Loucy (cell line): ENCODE measurements at regions not wholly inside any gene's neighbourhood (a gene's known extent, or its start where the extent isn't known, plus 50 kb on each side); places are given as distances from the start of the nearest gene placed in this dataset.

Experiments used
- H2AFZ ChIP-seq: fragments of 200-600 bp; sonication (generic); 2 replicates; pipeline ENCODE4 v1.6.0; 2016; ENCODE audit warnings: antibody characterized with exemption, mild to moderate bottlenecking, low read length, moderate library complexity
- H3F3A ChIP-seq: fragments of 200-600 bp; 2 replicates; pipeline ENCODE4 v1.6.0; 2016; ENCODE audit warnings: antibody characterized with exemption, low read depth, mild to moderate bottlenecking
- H3K27me3 ChIP-seq: fragments of 200-600 bp; sonication (generic); 2 replicates; pipeline ENCODE4 v1.6.1; 2014; ENCODE audit warnings: low read length, mild to moderate bottlenecking; ENCODE audit not compliant: insufficient read depth, poor library complexity, severe bottlenecking
- H3K36me3 ChIP-seq: fragments of 200-600 bp; sonication (generic); 2 replicates; pipeline ENCODE4 v1.6.1; 2016; ENCODE audit warnings: low read length; ENCODE audit not compliant: insufficient read depth
- H3K4me1 ChIP-seq: fragments of 200-600 bp; sonication (generic); 2 replicates; pipeline ENCODE4 v1.5.1; 2014; ENCODE audit warnings: low read length, mild to moderate bottlenecking; ENCODE audit not compliant: insufficient read depth, poor library complexity, severe bottlenecking
- H3K4me2 ChIP-seq: fragments of 200-600 bp; sonication (generic); 2 replicates; pipeline ENCODE4 v1.6.0; 2014; ENCODE audit warnings: antibody characterized with exemption, low read length, low read depth, mild to moderate bottlenecking; ENCODE audit not compliant: poor library complexity, severe bottlenecking
- H3K4me3 ChIP-seq: fragments of 200-600 bp; sonication (generic); 2 replicates; pipeline ENCODE4 v1.5.1; 2014; ENCODE audit warnings: low read length, mild to moderate bottlenecking, mixed read lengths; ENCODE audit not compliant: poor library complexity, severe bottlenecking
- H3K79me2 ChIP-seq: fragments of 200-600 bp; sonication (generic); 2 replicates; pipeline ENCODE4 v1.6.1; 2014; ENCODE audit warnings: low read length; ENCODE audit not compliant: insufficient read depth
- H3K9ac ChIP-seq: fragments of 200-600 bp; sonication (generic); 2 replicates; pipeline ENCODE4 v1.6.0; 2014; ENCODE audit warnings: mild to moderate bottlenecking, low read depth, low read length, moderate library complexity; ENCODE audit not compliant: poor library complexity, severe bottlenecking
- H3K9me2 ChIP-seq: fragments of 200-600 bp; sonication (generic); replicated peaks from 2 replicates; pipeline ENCODE4 v1.6.1; 2016; ENCODE audit warnings: low read depth, low read length, mixed read lengths
- H3K9me3 ChIP-seq: fragments of 200-600 bp; sonication (generic); 2 replicates; pipeline ENCODE4 v1.6.1; 2014; ENCODE audit warnings: mild to moderate bottlenecking, antibody characterized with exemption, low read length, low read depth; ENCODE audit not compliant: insufficient read depth
- H4K20me1 ChIP-seq: fragments of 200-600 bp; sonication (generic); 2 replicates; pipeline ENCODE4 v1.6.0; 2014; ENCODE audit warnings: antibody characterized with exemption, low read length, mild to moderate bottlenecking; ENCODE audit not compliant: insufficient read depth, poor library complexity, severe bottlenecking
- CTCF ChIP-seq: fragments of 200-600 bp; sonication (generic); conservative IDR thresholded peaks from 2 replicates; pipeline ENCODE4 v1.5.1; 2014; ENCODE audit warnings: mild to moderate bottlenecking, antibody characterized with exemption, low read length
- EZH2phosphoT487 ChIP-seq: fragments of 200-600 bp; IDR thresholded peaks from 2 replicates; pipeline ENCODE4 v1.6.1; 2018; ENCODE audit warnings: antibody characterized with exemption, mild to moderate bottlenecking, moderate library complexity, borderline replicate concordance

- no peaks in the 10 kb centered on the region for H3K9me3 ChIP-seq
- no peak overlapping the region for H3K4me3 ChIP-seq
- H3K9me2 ChIP-seq: no peaks in the 10 kb centered on the region
- H3K4me2 ChIP-seq: no peak overlapping the region
- no peaks in the 10 kb centered on the region for H3K27me3 ChIP-seq
- H2AFZ ChIP-seq: no peak overlapping the region
- no peaks in the 10 kb centered on the region for H3F3A ChIP-seq
- no peaks in the 10 kb centered on the region for H3K79me2 ChIP-seq
- H4K20me1 ChIP-seq: no peaks in the 10 kb centered on the region
- no peaks in the 10 kb centered on the region for H3K36me3 ChIP-seq
- no peak overlapping the region for H3K9ac ChIP-seq
- no peak for TF ChIP-seq CTCF
- TF ChIP-seq EZH2phosphoT487: no peak
- no peaks in the 10 kb centered on the region for H3K4me1 ChIP-seq
These were observed 213.9 kb upstream of the ZCCHC13 start for GRCh38 chrX:74090049-74090448.

- H3K4me3 ChIP-seq: no peak overlapping the region
- H2AFZ ChIP-seq: no peak overlapping the region
- H3K36me3 ChIP-seq: no peaks in the 10 kb centered on the region
- H3K4me1 ChIP-seq: no peaks in the 10 kb centered on the region
- no peak overlapping the region for H3K4me2 ChIP-seq
- H3K9me3 ChIP-seq: no peaks in the 10 kb centered on the region
- H3K9ac ChIP-seq: no peak overlapping the region
- H3F3A ChIP-seq: no peaks in the 10 kb centered on the region
- H3K9me2 ChIP-seq: no peaks in the 10 kb centered on the region
- no peaks in the 10 kb centered on the region for H4K20me1 ChIP-seq
- H3K79me2 ChIP-seq: no peaks in the 10 kb centered on the region
- TF ChIP-seq CTCF (no peak), EZH2phosphoT487 (no peak)
- no peaks in the 10 kb centered on the region for H3K27me3 ChIP-seq
These were observed 218.2 kb upstream of the ZCCHC13 start for GRCh38 chrX:74085642-74086236.

GRCh38 chrX:74080165-74080564, 223.8 kb upstream of the ZCCHC13 start:
- TF ChIP-seq EZH2phosphoT487: no peak
- H2AFZ ChIP-seq: no peak overlapping the region
- no peaks in the 10 kb centered on the region for H3K36me3 ChIP-seq
- no peaks in the 10 kb centered on the region for H3F3A ChIP-seq
- no peaks in the 10 kb centered on the region for H3K4me1 ChIP-seq
- no peak overlapping the region for H3K4me3 ChIP-seq
- H3K27me3 ChIP-seq: no peaks in the 10 kb centered on the region
- no peak overlapping the region for H3K9ac ChIP-seq
- H3K79me2 ChIP-seq: no peaks in the 10 kb centered on the region
- H4K20me1 ChIP-seq: no peaks in the 10 kb centered on the region
- H3K4me2 ChIP-seq: no peak overlapping the region
- H3K9me3 ChIP-seq: no peaks in the 10 kb centered on the region
- no peaks in the 10 kb centered on the region for H3K9me2 ChIP-seq

- H2AFZ ChIP-seq: no peak overlapping the region
- H3K27me3 ChIP-seq: no peaks in the 10 kb centered on the region
- TF ChIP-seq EZH2phosphoT487 (no peak), CTCF (no peak)
- H3K9me2 ChIP-seq: no peaks in the 10 kb centered on the region
- H3K4me1 ChIP-seq: peaks cover 4% of the 10 kb centered on the region
- no peaks in the 10 kb centered on the region for H4K20me1 ChIP-seq
- H3F3A ChIP-seq: no peaks in the 10 kb centered on the region
- no peak overlapping the region for H3K4me3 ChIP-seq
- no peak overlapping the region for H3K4me2 ChIP-seq
- H3K9me3 ChIP-seq: no peaks in the 10 kb centered on the region
- no peaks in the 10 kb centered on the region for H3K79me2 ChIP-seq
- H3K9ac ChIP-seq: no peak overlapping the region
- no peaks in the 10 kb centered on the region for H3K36me3 ChIP-seq
These were observed 213.4 kb upstream of the XIST start for GRCh38 chrX:74065831-74066390.
